HG02870 (cell line): ENCODE measurements at regions not wholly inside any gene's neighbourhood (a gene's known extent, or its start where the extent isn't known, plus 50 kb on each side); places are given as distances from the start of the nearest gene placed in this dataset.
"Not testable (repeated sequence)": the region's sequence is repeated elsewhere in the genome, so short reads cannot be mapped to it uniquely, and the experiment has no call there.

Experiments used
- ATAC-seq: cut with Tn5 transposase; IDR thresholded peaks from one replicate; pipeline ENCODE4 v1.9.1; 2021; ENCODE audit warnings: mild to moderate bottlenecking, moderate library complexity; ENCODE audit not compliant: unreplicated experiment

GRCh38 chr13:90641884-90642283 is 705.6 kb upstream of the MIR17HG start:
- no peak for ATAC-seq

GRCh38 chr13:90645582-90645981 is 701.9 kb upstream of the MIR17HG start:
- no peak for ATAC-seq

GRCh38 chr13:90648497-90648896 is 699.0 kb upstream of the MIR17HG start:
- ATAC-seq: no peak

- no peak for ATAC-seq
Measured at GRCh38 chr13:90652036-90652435, 695.5 kb upstream of the MIR17HG start.

- ATAC-seq: no peak
Measured at GRCh38 chr13:90654970-90655369, 692.5 kb upstream of the MIR17HG start.

GRCh38 chr13:90664200-90664599 is 683.3 kb upstream of the MIR17HG start:
- ATAC-seq: not testable (repeated sequence)

- no peak for ATAC-seq
Measured at GRCh38 chr13:90673746-90674145, 673.7 kb upstream of the MIR17HG start.

GRCh38 chr13:90675129-90675528 is 672.4 kb upstream of the MIR17HG start:
- no peak for ATAC-seq

- ATAC-seq: no peak
Measured at GRCh38 chr13:90680826-90681225, 666.7 kb upstream of the MIR17HG start.

- ATAC-seq: no peak
Measured at GRCh38 chr13:90683711-90684131, 663.8 kb upstream of the MIR17HG start.

- no peak for ATAC-seq
Measured at GRCh38 chr13:90686442-90686841, 661.0 kb upstream of the MIR17HG start.

GRCh38 chr13:90689111-90689510 is 658.4 kb upstream of the MIR17HG start:
- no peak for ATAC-seq

- no peak for ATAC-seq
Measured at GRCh38 chr13:90690458-90691080, 656.9 kb upstream of the MIR17HG start.

GRCh38 chr13:90696254-90696653 is 651.2 kb upstream of the MIR17HG start:
- ATAC-seq: no peak

- ATAC-seq: no peak
Measured at GRCh38 chr13:90696656-90697055, 650.8 kb upstream of the MIR17HG start.

GRCh38 chr13:90700340-90700739 is 647.1 kb upstream of the MIR17HG start:
- ATAC-seq: no peak

- no peak for ATAC-seq
Measured at GRCh38 chr13:90701264-90701663, 646.2 kb upstream of the MIR17HG start.

GRCh38 chr13:90702050-90702449 is 645.4 kb upstream of the MIR17HG start:
- ATAC-seq: no peak

GRCh38 chr13:90706631-90707030 is 640.9 kb upstream of the MIR17HG start:
- no peak for ATAC-seq

- ATAC-seq: no peak
Measured at GRCh38 chr13:90708128-90708527, 639.4 kb upstream of the MIR17HG start.

GRCh38 chr13:90709319-90709718 is 638.2 kb upstream of the MIR17HG start:
- no peak for ATAC-seq

- ATAC-seq: no peak
Measured at GRCh38 chr13:90710164-90710759, 637.2 kb upstream of the MIR17HG start.
